HEK293T (cell line): ENCODE measurements at regions not wholly inside any gene's neighbourhood (a gene's known extent, or its start where the extent isn't known, plus 50 kb on each side); places are given as distances from the start of the nearest gene placed in this dataset.

Experiments
- ARNT ChIP-seq: fragments of 450-650 bp; IDR thresholded peaks from 2 replicates; pipeline ENCODE4 v1.6.1; 2017; ENCODE audit warnings: mild to moderate bottlenecking
- BHLHE40 ChIP-seq: fragments of 450-650 bp; IDR thresholded peaks from 2 replicates; pipeline ENCODE4 v1.6.1; 2016; ENCODE audit warnings: mild to moderate bottlenecking, moderate library complexity, borderline replicate concordance
- CTBP1 ChIP-seq: fragments of 450-650 bp; IDR thresholded peaks from 2 replicates; pipeline ENCODE4 v1.6.1; 2016; ENCODE audit warnings: borderline replicate concordance
- ELF4 ChIP-seq: fragments of 450-650 bp; IDR thresholded peaks from 2 replicates; pipeline ENCODE4 v1.6.1; 2017; ENCODE audit warnings: antibody characterized with exemption
- FOXA1 ChIP-seq: fragments of 450-650 bp; IDR thresholded peaks from 2 replicates; pipeline ENCODE4 v1.6.1; 2016; ENCODE audit warnings: mild to moderate bottlenecking
- FOXK2 ChIP-seq: fragments of 450-650 bp; IDR thresholded peaks from 2 replicates; pipeline ENCODE4 v1.6.1; 2016; ENCODE audit warnings: mild to moderate bottlenecking
- FOXM1 ChIP-seq: fragments of 450-650 bp; IDR thresholded peaks from 2 replicates; pipeline ENCODE4 v1.6.1; 2017; ENCODE audit warnings: mild to moderate bottlenecking, borderline replicate concordance
- L3MBTL2 ChIP-seq: fragments of 450-650 bp; conservative IDR thresholded peaks from 2 replicates; pipeline ENCODE4 v1.6.1; 2016; ENCODE audit warnings: mild to moderate bottlenecking
- NFRKB ChIP-seq: fragments of 450-650 bp; IDR thresholded peaks from 2 replicates; pipeline ENCODE4 v1.6.1; 2016; ENCODE audit warnings: mild to moderate bottlenecking, moderate library complexity
- SP1 ChIP-seq: fragments of 450-650 bp; IDR thresholded peaks from 2 replicates; pipeline ENCODE4 v1.6.1; 2017
- SUZ12 ChIP-seq: fragments of 450-650 bp; IDR thresholded peaks from 2 replicates; pipeline ENCODE4 v1.6.1; 2016; ENCODE audit warnings: mild to moderate bottlenecking
- TARDBP ChIP-seq: fragments of 450-650 bp; IDR thresholded peaks from 2 replicates; pipeline ENCODE4 v1.6.1; 2016

- TF ChIP-seq FOXK2 (no peak), FOXM1 (no peak), NFRKB (no peak), SP1 (no peak), TARDBP (no peak), ELF4 (no peak), L3MBTL2 (no peak), BHLHE40 (no peak), SUZ12 (no peak), CTBP1 (no peak), ARNT (no peak), FOXA1 (no peak)
Measured at GRCh38 chr6:140095532-140095931, 721.1 kb upstream of the CITED2 start.
